Mucosa of rectum (tissue), 2 donors: ENCODE measurements at regions not wholly inside any gene's neighbourhood (a gene's known extent, or its start where the extent isn't known, plus 50 kb on each side); places are given as distances from the start of the nearest gene placed in this dataset.

ENCODE experiments used
- H3K27ac ChIP-seq, 2 donors: one replicate each; pipeline ENCODE4 v1.7.0; 2013; ENCODE audit warnings: inconsistent platforms in 2 of 2, low read depth in 2 of 2, low read length in 2 of 2
- H3K27me3 ChIP-seq, 2 donors: one replicate each; pipeline ENCODE4 v1.7.0; 2013; ENCODE audit warnings: low read length in 2 of 2; ENCODE audit not compliant: control insufficient read depth in 2 of 2, insufficient read depth in 2 of 2
- H3K36me3 ChIP-seq, 2 donors: one replicate each; pipeline ENCODE4 v1.7.0; 2013; ENCODE audit warnings: low read length in 2 of 2; ENCODE audit not compliant: control insufficient read depth in 2 of 2, insufficient read depth in 2 of 2
- H3K4me1 ChIP-seq, 2 donors: one replicate each; pipeline ENCODE4 v1.7.0; 2013; ENCODE audit warnings: low read length in 2 of 2, mild to moderate bottlenecking in 1 of 2; ENCODE audit not compliant: control insufficient read depth in 2 of 2, insufficient read depth in 2 of 2
- H3K4me3 ChIP-seq, 2 donors: one replicate each; pipeline ENCODE4 v1.7.0; 2013; ENCODE audit warnings: low read length in 2 of 2
- H3K9ac ChIP-seq, 2 donors: one replicate each; pipeline ENCODE4 v1.7.0; 2013; ENCODE audit warnings: low read length in 2 of 2, low read depth in 1 of 2, mild to moderate bottlenecking in 1 of 2
- H3K9me3 ChIP-seq, 2 donors: one replicate each; pipeline ENCODE4 v1.7.0; 2013; ENCODE audit warnings: low read length in 2 of 2; ENCODE audit not compliant: control insufficient read depth in 2 of 2
- donor health status: healthy.
- donor health status: Normal muscosa, but diverticular disease.

GRCh38 chr13:40228990-40229389, 437.5 kb downstream of the FOXO1 start:
- H3K4me1 ChIP-seq, result no peaks in the 10 kb centered on the region
- H3K9me3 ChIP-seq, result no peaks in the 10 kb centered on the region
- peak overlapping the region in 1 of 2 donors; percentile 9 for H3K27ac ChIP-seq

GRCh38 chr13:40230833-40231266, 435.6 kb downstream of the FOXO1 start:
- H3K9me3 ChIP-seq, result no peaks in the 10 kb centered on the region
- no peaks in the 10 kb centered on the region for H3K4me1 ChIP-seq
- no peak overlapping the region for H3K9ac ChIP-seq
- no peaks in the 10 kb centered on the region for H3K36me3 ChIP-seq
- H3K4me3 ChIP-seq, result no peak overlapping the region
- no peak overlapping the region for H3K27ac ChIP-seq
- no peaks in the 10 kb centered on the region for H3K27me3 ChIP-seq

More at GRCh38 chr13:40228990-40229389, 437.5 kb downstream of the FOXO1 start:
- Histone ChIP-seq H3K36me3 (no peaks in the 10 kb centered on the region), H3K9ac (no peak overlapping the region), H3K27me3 (no peaks in the 10 kb centered on the region), H3K4me3 (no peak overlapping the region)

DNA sequence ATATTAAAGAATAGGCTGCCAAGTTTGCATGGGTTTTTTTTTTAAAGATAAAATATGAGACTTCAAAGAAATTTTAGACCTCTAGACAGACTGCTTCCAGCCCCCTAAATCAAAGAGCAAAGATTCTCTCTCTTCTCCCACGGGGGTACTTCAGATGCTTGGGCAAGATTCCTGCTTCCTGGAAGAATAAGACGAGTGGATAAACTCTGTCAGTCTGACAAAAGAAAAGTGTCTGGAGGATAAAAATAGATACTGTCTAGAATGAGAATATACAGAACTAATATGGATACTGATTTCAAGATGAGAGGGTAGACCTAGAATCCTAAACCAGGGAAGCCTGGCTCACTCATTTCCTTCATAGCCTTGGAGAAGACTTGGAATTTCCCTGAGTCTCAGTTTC, 435.1 kb downstream of the FOXO1 start:
- Histone ChIP-seq H3K27ac (no peak overlapping the region), H3K4me1 (no peaks in the 10 kb centered on the region), H3K4me3 (no peak overlapping the region), H3K9me3 (no peaks in the 10 kb centered on the region), H3K36me3 (no peaks in the 10 kb centered on the region), H3K27me3 (no peaks in the 10 kb centered on the region), H3K9ac (no peak overlapping the region)

GRCh38 chr13:40231751-40232150, 434.7 kb downstream of the FOXO1 start:
- H3K27ac ChIP-seq, result no peak overlapping the region
- no peaks in the 10 kb centered on the region for H3K27me3 ChIP-seq
- no peak overlapping the region for H3K4me3 ChIP-seq
- no peak overlapping the region for H3K9ac ChIP-seq
- H3K9me3 ChIP-seq, result no peaks in the 10 kb centered on the region
- no peaks in the 10 kb centered on the region for H3K36me3 ChIP-seq
- no peaks in the 10 kb centered on the region for H3K4me1 ChIP-seq

DNA sequence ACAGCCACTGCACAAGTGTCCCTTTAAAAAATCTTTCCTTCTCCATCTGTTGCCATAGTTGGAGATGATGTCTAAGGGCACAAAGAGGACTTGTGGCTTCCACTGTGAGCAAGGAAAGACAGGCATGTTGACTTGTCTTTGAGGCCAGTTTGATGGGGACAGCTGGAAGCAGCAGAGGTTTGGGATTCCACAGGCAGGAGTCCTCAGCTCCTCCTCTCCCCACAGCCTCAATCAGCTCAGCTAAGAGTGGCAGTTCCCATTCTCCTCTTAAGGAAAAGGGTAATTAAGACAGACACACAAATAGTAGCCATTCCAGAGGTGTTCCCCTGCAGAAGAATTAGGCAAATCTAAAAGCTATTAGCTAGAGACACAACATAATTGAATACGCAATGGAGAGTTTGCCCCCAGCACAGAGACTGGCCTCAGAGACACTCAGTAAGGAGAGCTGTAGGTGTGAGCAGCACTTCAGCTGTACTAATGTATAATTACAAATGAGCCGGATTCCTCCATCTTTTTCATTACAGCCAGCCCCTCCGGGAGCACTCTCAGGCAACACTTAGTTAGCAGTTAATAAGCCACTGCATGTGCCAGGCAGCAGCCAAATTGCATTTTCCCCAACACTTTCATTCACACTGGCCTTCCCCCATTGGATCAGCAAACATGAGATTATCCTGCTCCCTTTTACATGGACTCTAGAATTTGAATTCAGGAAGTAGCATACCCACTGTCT, 434.0 kb downstream of the FOXO1 start:
- H3K27ac ChIP-seq, result no peak overlapping the region

DNA sequence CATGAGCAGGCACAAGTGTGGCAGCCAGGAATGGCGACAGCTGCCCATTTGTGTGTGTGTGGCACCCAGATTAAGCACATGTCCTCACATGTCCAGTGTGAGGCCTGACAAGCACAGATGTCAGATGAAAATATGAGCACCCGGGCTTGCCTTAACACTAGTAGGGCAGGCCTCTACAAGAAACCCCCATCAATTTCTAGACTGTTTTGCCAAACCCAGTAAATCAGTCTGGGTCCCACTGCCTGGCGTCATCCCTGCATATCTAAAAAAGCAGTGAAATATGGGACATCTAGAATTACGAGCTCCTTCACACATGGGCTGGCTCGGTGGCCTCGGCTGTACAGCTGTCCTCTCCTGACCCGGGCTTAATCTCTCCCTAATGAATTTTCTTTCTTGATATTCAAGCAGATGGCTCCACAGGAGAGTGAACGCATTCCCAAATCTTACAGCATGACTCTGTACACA, 432.7 kb downstream of the FOXO1 start:
- Histone ChIP-seq H3K4me3 (no peak overlapping the region), H3K4me1 (no peaks in the 10 kb centered on the region), H3K27me3 (no peaks in the 10 kb centered on the region), H3K36me3 (no peaks in the 10 kb centered on the region), H3K9me3 (no peaks in the 10 kb centered on the region), H3K9ac (no peak overlapping the region), H3K27ac (no peak overlapping the region)

More for the DNA sequence above, 434.0 kb downstream of the FOXO1 start:
- H3K9ac ChIP-seq, result no peak overlapping the region
- H3K36me3 ChIP-seq, result no peaks in the 10 kb centered on the region
- no peaks in the 10 kb centered on the region for H3K27me3 ChIP-seq
- H3K4me3 ChIP-seq, result no peak overlapping the region
- no peaks in the 10 kb centered on the region for H3K4me1 ChIP-seq
- no peaks in the 10 kb centered on the region for H3K9me3 ChIP-seq

- H3K27ac ChIP-seq, result peak overlapping the region in 1 of 2 donors; percentile 25
- H3K4me1 ChIP-seq, result no peaks in the 10 kb centered on the region
Measured at GRCh38 chr13:40235160-40235796, 431.2 kb downstream of the FOXO1 start.

DNA sequence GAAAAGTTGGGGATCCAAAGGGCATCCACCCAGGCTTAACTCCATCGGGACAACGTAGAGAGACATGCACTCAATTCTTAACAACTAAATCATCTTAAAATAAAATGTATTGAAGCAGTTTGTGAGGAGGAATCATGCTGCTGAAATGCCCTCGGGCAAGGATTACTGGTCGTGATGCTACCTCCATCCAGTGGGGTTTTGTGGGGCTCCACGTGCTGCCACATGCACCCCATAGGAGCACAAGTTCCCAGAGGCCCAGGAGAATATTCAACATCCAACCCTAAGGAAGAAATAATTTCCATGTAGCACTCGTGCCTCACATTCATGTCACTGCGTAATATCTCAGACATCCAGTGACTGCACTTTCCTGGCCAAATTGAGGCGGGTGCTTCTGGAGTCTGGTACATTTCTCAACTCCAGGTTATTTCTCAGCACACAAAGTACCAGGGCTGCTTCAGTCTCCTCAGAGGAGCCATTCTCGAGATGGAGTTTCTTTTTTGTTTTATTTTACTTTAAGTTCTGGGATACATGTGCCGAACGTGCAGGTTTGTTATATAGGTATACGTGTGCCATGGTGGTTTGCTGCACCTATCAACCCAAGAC, 429.8 kb downstream of the FOXO1 start:
- Histone ChIP-seq H3K4me1 (no peaks in the 10 kb centered on the region), H3K9me3 (no peaks in the 10 kb centered on the region), H3K4me3 (no peak overlapping the region), H3K27me3 (no peaks in the 10 kb centered on the region), H3K9ac (no peak overlapping the region), H3K36me3 (no peaks in the 10 kb centered on the region), H3K27ac (peak overlapping the region in 1 of 2 donors; percentile 58)

More at GRCh38 chr13:40235160-40235796, 431.2 kb downstream of the FOXO1 start:
- Histone ChIP-seq H3K9ac (no peak overlapping the region), H3K27me3 (no peaks in the 10 kb centered on the region), H3K36me3 (no peaks in the 10 kb centered on the region), H3K9me3 (no peaks in the 10 kb centered on the region), H3K4me3 (no peak overlapping the region)

GRCh38 chr13:40238761-40239160, 427.7 kb downstream of the FOXO1 start:
- Histone ChIP-seq H3K27ac (no peak overlapping the region), H3K9me3 (no peaks in the 10 kb centered on the region), H3K4me1 (no peaks in the 10 kb centered on the region), H3K27me3 (no peaks in the 10 kb centered on the region), H3K4me3 (no peak overlapping the region), H3K9ac (no peak overlapping the region), H3K36me3 (no peaks in the 10 kb centered on the region)

DNA sequence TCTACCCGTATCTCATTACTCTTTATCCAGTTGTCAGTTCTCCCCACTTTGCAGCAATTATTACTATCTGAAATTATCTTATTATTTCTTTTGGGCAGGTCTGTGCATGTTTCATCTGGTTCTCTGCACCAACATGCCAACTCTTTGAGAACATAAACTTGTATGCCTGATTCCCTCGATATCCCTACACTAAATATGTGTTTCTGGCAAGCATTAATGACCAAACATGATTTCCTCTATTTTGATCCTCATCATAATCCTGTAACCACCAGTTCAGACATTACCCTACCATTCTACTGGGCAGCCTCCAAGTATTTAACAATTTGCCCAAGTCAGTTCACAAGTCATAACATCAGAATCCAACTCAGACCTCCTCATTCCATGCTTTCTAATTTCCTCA, 426.1 kb downstream of the FOXO1 start:
- no peaks in the 10 kb centered on the region for H3K36me3 ChIP-seq
- H3K4me1 ChIP-seq, result no peaks in the 10 kb centered on the region
- H3K4me3 ChIP-seq, result no peak overlapping the region
- no peaks in the 10 kb centered on the region for H3K27me3 ChIP-seq
- H3K9me3 ChIP-seq, result no peaks in the 10 kb centered on the region
- H3K9ac ChIP-seq, result no peak overlapping the region
- H3K27ac ChIP-seq, result no peak overlapping the region
